ENCODE measurements at regions not wholly inside any gene's neighbourhood (a gene's known extent, or its start where the extent isn't known, plus 50 kb on each side); places are given as distances from the start of the nearest gene placed in this dataset.

- no peak for DNase-seq (ENCODE audit: low read depth, low spot score)
These were observed 456.3 kb downstream of the MAFB start for GRCh38 chr20:40232756-40233155.

- DNase-seq (ENCODE audit: low read depth, low spot score), result no peak
These were observed 456.8 kb downstream of the MAFB start for GRCh38 chr20:40232273-40232672.

- DNase-seq (ENCODE audit: low read depth, low spot score), result no peak
These were observed 458.6 kb downstream of the MAFB start for GRCh38 chr20:40230486-40230885.

- no peak for DNase-seq (ENCODE audit: low read depth, low spot score)
These were observed 463.4 kb downstream of the MAFB start for GRCh38 chr20:40225596-40225995.

GRCh38 chr20:40223810-40224209, 465.2 kb downstream of the MAFB start:
- DNase-seq (ENCODE audit: low read depth, low spot score), result no peak

GRCh38 chr20:40218971-40219370, 470.1 kb downstream of the MAFB start:
- DNase-seq (ENCODE audit: low read depth, low spot score), result no peak

GRCh38 chr20:40218316-40218969, 470.6 kb downstream of the MAFB start:
- DNase-seq (ENCODE audit: low read depth, low spot score), result no peak

GRCh38 chr20:40207655-40208054, 481.4 kb downstream of the MAFB start:
- no peak for DNase-seq (ENCODE audit: low read depth, low spot score)

- no peak for DNase-seq (ENCODE audit: low read depth, low spot score)
These were observed 483.1 kb downstream of the MAFB start for GRCh38 chr20:40205971-40206370.

- DNase-seq (ENCODE audit: low read depth, low spot score), result no peak
These were observed 486.0 kb downstream of the MAFB start for GRCh38 chr20:40203032-40203431.

- DNase-seq (ENCODE audit: low read depth, low spot score), result peak; percentile 10
These were observed 491.3 kb downstream of the MAFB start for GRCh38 chr20:40197691-40198090.

- no peak for DNase-seq (ENCODE audit: low read depth, low spot score)
These were observed 492.1 kb downstream of the MAFB start for GRCh38 chr20:40196846-40197436.

- DNase-seq (ENCODE audit: low read depth, low spot score), result no peak
These were observed 493.3 kb downstream of the MAFB start for GRCh38 chr20:40195742-40196141.

- DNase-seq (ENCODE audit: low read depth, low spot score), result no peak
These were observed 496.5 kb downstream of the MAFB start for GRCh38 chr20:40192529-40192928.

- DNase-seq (ENCODE audit: low read depth, low spot score), result no peak
These were observed 497.0 kb downstream of the MAFB start for GRCh38 chr20:40192081-40192480.

GRCh38 chr20:40191573-40191972, 497.5 kb downstream of the MAFB start:
- no peak for DNase-seq (ENCODE audit: low read depth, low spot score)

GRCh38 chr20:40189621-40190020, 499.4 kb downstream of the MAFB start:
- no peak for DNase-seq (ENCODE audit: low read depth, low spot score)

GRCh38 chr20:40188319-40188718, 500.7 kb downstream of the MAFB start:
- DNase-seq (ENCODE audit: low read depth, low spot score), result no peak

GRCh38 chr20:40186826-40187225, 502.2 kb downstream of the MAFB start:
- DNase-seq (ENCODE audit: low read depth, low spot score), result no peak

- no peak for DNase-seq (ENCODE audit: low read depth, low spot score)
These were observed 507.4 kb downstream of the MAFB start for GRCh38 chr20:40181676-40182075.

GRCh38 chr20:40176098-40176841, 512.8 kb downstream of the MAFB start:
- no peak for DNase-seq (ENCODE audit: low read depth, low spot score)

GRCh38 chr20:40175296-40175695, 513.7 kb downstream of the MAFB start:
- DNase-seq (ENCODE audit: low read depth, low spot score), result no peak

GRCh38 chr20:40173872-40174271, 515.2 kb downstream of the MAFB start:
- DNase-seq (ENCODE audit: low read depth, low spot score), result no peak
